Lung (tissue), 11 donors: ENCODE measurements at regions not wholly inside any gene's neighbourhood (a gene's known extent, or its start where the extent isn't known, plus 50 kb on each side); places are given as distances from the start of the nearest gene placed in this dataset.

ENCODE experiments used
- ATAC-seq: fragments of 200-7000 bp; cut with Tn5 transposase; one replicate; pipeline ENCODE4 v1.9.1; 2020; ENCODE audit warnings: moderate number of reproducible peaks; ENCODE audit not compliant: insufficient read depth, low FRiP score
- DNase-seq, 3 donors: peaks; one replicate each; pipeline ENCODE4 v3.0.0-alpha.2; 2013 to 2017
- H3K27ac ChIP-seq, 2 donors: one replicate each; pipeline ENCODE4 v1.5.1; 2013; ENCODE audit warnings: mild to moderate bottlenecking in 2 of 2, moderate library complexity in 2 of 2, control low read depth in 1 of 2, inconsistent platforms in 1 of 2, low read depth in 1 of 2, low read length in 1 of 2
- H3K27me3 ChIP-seq, 3 donors: one replicate each; pipeline ENCODE4 v1.5.1; 2013; ENCODE audit warnings: low read length in 2 of 3; ENCODE audit not compliant: control insufficient read depth in 3 of 3, insufficient read depth in 3 of 3
- H3K36me3 ChIP-seq, 4 donors: one replicate each; pipeline ENCODE4 v1.5.1; 2013; ENCODE audit warnings: low read length in 4 of 4, mild to moderate bottlenecking in 1 of 4, moderate library complexity in 1 of 4; ENCODE audit not compliant: control insufficient read depth in 4 of 4, insufficient read depth in 4 of 4
- H3K4me1 ChIP-seq, 5 donors: one replicate each; pipeline ENCODE4 v1.5.1; 2013; ENCODE audit warnings: low read length in 5 of 5, mild to moderate bottlenecking in 2 of 5, moderate library complexity in 1 of 5; ENCODE audit not compliant: control insufficient read depth in 5 of 5, insufficient read depth in 5 of 5
- H3K4me3 ChIP-seq: one replicate; pipeline ENCODE4 v1.5.1; 2013; ENCODE audit warnings: mild to moderate bottlenecking, control low read depth, moderate library complexity
- H3K9ac ChIP-seq, 2 donors: one replicate each; pipeline ENCODE4 v1.5.1; 2013; ENCODE audit warnings: low read length in 2 of 2, control low read depth in 1 of 2; ENCODE audit not compliant: insufficient read depth in 1 of 2
- H3K9me3 ChIP-seq, 4 donors: one replicate each; pipeline ENCODE4 v1.5.1; 2013; ENCODE audit warnings: low read length in 3 of 4, mild to moderate bottlenecking in 1 of 4, moderate library complexity in 1 of 4; ENCODE audit not compliant: control insufficient read depth in 4 of 4, insufficient read depth in 3 of 4
- CTCF ChIP-seq: IDR thresholded peaks from 2 replicates; pipeline ENCODE4 v1.5.1; 2012; ENCODE audit warnings: mild to moderate bottlenecking; ENCODE audit errors: control extremely low read depth, extremely low read depth
- WGBS, 2 donors: extraction: QIAGEN DNeasy Blood & Tissue Kit; methylation state at CpG; one replicate each; pipeline ENCODE4 v1.1.7; 2013; 5-methylcytosine and 5-hydroxymethylcytosine counted together
- donor health status: control.
- donor health status: control.
- donor health status: Bipolar disorder and iron deficiency.
- donor health status: healthy.
- donor health status: DM: yes; HTN: yes; CAD: no.

- Histone ChIP-seq H3K36me3 (no peaks in the 10 kb centered on the region), H3K27me3 (no peaks in the 10 kb centered on the region), H3K9ac (no peak overlapping the region), H3K9me3 (no peaks in the 10 kb centered on the region), H3K27ac (peak overlapping the region in 1 of 2 donors; percentile 17), H3K4me1 (peaks cover 0 to 31% (median 4%) of the 10 kb centered on the region in 5 donors), H3K4me3 (no peak overlapping the region)
- TF ChIP-seq CTCF, result no peak
- ATAC-seq, result peak; percentile 62
- peak in 2 of 3 donors; percentile 24 to 42 for DNase-seq
- WGBS, 2 donors, result 30 to 53% methylated on average over 8 of the region's 8 CpGs
Measured at GRCh38 chr2:222805591-222806304, 55.1 kb upstream of the ACSL3 start.

- H3K4me1 ChIP-seq, result peaks cover 0 to 31% (median 4%) of the 10 kb centered on the region in 5 donors
- peak overlapping the region in 1 of 2 donors; percentile 30 for H3K27ac ChIP-seq
- WGBS, 2 donors, result 66 to 67% methylated on average over 5 of the region's 5 CpGs
- H3K9ac ChIP-seq, result no peak overlapping the region
- no peak for DNase-seq
- H3K27me3 ChIP-seq, result no peaks in the 10 kb centered on the region
- no peak overlapping the region for H3K4me3 ChIP-seq
- no peak for ATAC-seq
- TF ChIP-seq CTCF, result no peak
- H3K36me3 ChIP-seq, result no peaks in the 10 kb centered on the region
- no peaks in the 10 kb centered on the region for H3K9me3 ChIP-seq
Measured at GRCh38 chr2:222806526-222807137, 54.2 kb upstream of the ACSL3 start.

- WGBS, 2 donors, result 88 to 94% methylated on average over 4 of the region's 4 CpGs
- DNase-seq (no peak), ATAC-seq (no peak)
- H3K27me3 ChIP-seq, result no peaks in the 10 kb centered on the region
- no peak overlapping the region for H3K9ac ChIP-seq
- no peak overlapping the region for H3K4me3 ChIP-seq
- H3K4me1 ChIP-seq, result peaks cover 0 to 27% (median 4%) of the 10 kb centered on the region in 5 donors
- no peak overlapping the region for H3K27ac ChIP-seq
- no peaks in the 10 kb centered on the region for H3K9me3 ChIP-seq
- no peaks in the 10 kb centered on the region for H3K36me3 ChIP-seq
- no peak for TF ChIP-seq CTCF
Measured at GRCh38 chr2:222807431-222807830, 53.4 kb upstream of the ACSL3 start.
